ENCODE measurements at regions not wholly inside any gene's neighbourhood (a gene's known extent, or its start where the extent isn't known, plus 50 kb on each side); places are given as distances from the start of the nearest gene placed in this dataset.
A peak's percentile ranks its signal among the peaks of the same experiment; 100 is the strongest.

DNA sequence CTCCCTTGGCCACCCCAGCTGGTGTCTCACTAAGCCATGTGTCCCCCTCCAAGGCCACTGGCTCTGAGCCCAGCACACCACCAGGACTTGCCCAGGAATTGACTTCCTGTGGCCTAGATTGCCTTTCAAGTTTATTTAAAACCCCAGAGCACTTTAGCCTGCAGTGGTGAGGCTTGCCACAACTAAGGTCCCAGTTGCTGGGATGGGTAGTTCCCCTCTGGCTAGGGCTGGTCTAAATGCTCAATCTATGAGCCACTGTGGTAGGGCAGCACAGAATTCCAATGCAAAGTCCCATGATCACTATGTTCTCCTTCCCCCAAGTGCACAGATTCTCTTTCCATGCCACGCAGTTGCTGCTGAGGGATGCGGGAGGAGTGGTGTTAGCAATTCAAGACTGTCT is 61.1 kb upstream of the HCCS start:
- Histone ChIP-seq H3K27me3 (ENCODE audit: insufficient read depth, poor library complexity, severe bottlenecking) (no peaks in the 10 kb centered on the region), H3K27ac (ENCODE audit: poor library complexity, severe bottlenecking) (no peak overlapping the region), H3K4me1 (ENCODE audit: insufficient read depth, poor library complexity, severe bottlenecking) (no peaks in the 10 kb centered on the region), H3K9me3 (ENCODE audit: severe bottlenecking) (no peaks in the 10 kb centered on the region), H3K36me3 (ENCODE audit: low read depth) (no peaks in the 10 kb centered on the region), H3K4me3 (ENCODE audit: severe bottlenecking) (no peak overlapping the region)
- no peak for TF ChIP-seq CTCF (IDR thresholded peaks at IDR 0.05; ENCODE audit: poor library complexity, severe bottlenecking)
- no peak for ATAC-seq (ENCODE audit: low read depth)
- no peak for DNase-seq (ENCODE audit: low spot score)

- Histone ChIP-seq H3K4me3 (ENCODE audit: severe bottlenecking) (no peak overlapping the region), H3K27me3 (ENCODE audit: insufficient read depth, poor library complexity, severe bottlenecking) (no peaks in the 10 kb centered on the region), H3K9me3 (ENCODE audit: severe bottlenecking) (no peaks in the 10 kb centered on the region), H3K36me3 (ENCODE audit: low read depth) (no peaks in the 10 kb centered on the region), H3K4me1 (ENCODE audit: insufficient read depth, poor library complexity, severe bottlenecking) (no peaks in the 10 kb centered on the region), H3K27ac (ENCODE audit: poor library complexity, severe bottlenecking) (no peak overlapping the region)
- TF ChIP-seq CTCF (IDR thresholded peaks at IDR 0.05; ENCODE audit: poor library complexity, severe bottlenecking), result no peak
- DNase-seq (ENCODE audit: low spot score) (no peak), ATAC-seq (ENCODE audit: low read depth) (no peak)
These were observed 57.8 kb upstream of the HCCS start for GRCh38 chrX:11053351-11053750.

DNA sequence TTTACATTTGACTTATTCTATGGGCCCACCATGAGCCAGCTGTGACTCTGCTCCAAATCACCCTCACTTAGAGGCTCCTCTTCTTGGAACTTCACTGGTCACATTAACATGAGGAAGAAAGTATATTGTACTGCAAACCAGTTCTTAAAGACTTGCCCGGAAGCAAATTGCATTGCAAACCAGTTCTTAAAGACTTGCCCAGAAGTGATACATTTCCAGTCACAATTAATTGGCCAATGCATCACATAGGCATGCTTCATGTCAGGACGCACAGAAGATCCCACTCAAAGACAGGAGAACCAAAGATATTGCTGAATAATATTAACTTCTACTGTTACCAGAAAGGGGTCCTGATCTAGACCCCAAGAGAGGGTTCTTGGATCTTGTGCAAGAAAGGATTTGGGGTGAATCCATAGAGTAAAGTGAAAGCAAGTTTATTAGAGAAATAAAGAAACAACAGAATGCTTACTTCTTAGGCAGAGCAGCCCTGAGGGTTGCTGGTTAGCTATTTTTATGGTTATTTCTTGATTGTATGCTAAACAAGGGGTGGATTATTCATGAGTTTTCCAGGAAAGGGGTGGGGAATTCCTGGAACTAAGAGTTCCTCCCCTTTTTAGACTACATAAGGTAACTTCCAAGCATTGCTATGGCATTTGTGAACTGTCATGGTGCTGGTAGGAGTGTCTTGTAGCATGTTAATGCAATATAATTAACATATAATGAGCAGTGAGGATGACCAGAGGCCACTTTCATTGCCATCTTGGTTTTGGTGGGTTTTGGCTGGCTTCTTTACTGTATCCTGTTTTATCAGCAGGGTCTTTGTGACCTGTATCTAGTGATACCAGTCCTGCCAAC is 54.6 kb upstream of the HCCS start:
- ATAC-seq (ENCODE audit: low read depth) (no peak), DNase-seq (ENCODE audit: low spot score) (no peak)
- peaks cover 13% of the 10 kb centered on the region for H3K4me1 ChIP-seq (ENCODE audit: insufficient read depth, poor library complexity, severe bottlenecking)
- H3K9me3 ChIP-seq (ENCODE audit: severe bottlenecking), result no peaks in the 10 kb centered on the region
- no peaks in the 10 kb centered on the region for H3K27me3 ChIP-seq (ENCODE audit: insufficient read depth, poor library complexity, severe bottlenecking)
- no peak overlapping the region for H3K4me3 ChIP-seq (ENCODE audit: severe bottlenecking)
- no peak for TF ChIP-seq CTCF (IDR thresholded peaks at IDR 0.05; ENCODE audit: poor library complexity, severe bottlenecking)
- H3K36me3 ChIP-seq (ENCODE audit: low read depth), result no peaks in the 10 kb centered on the region
- no peak overlapping the region for H3K27ac ChIP-seq (ENCODE audit: poor library complexity, severe bottlenecking)

- Histone ChIP-seq H3K4me3 (ENCODE audit: severe bottlenecking) (no peak overlapping the region), H3K4me1 (ENCODE audit: insufficient read depth, poor library complexity, severe bottlenecking) (peaks cover 21% of the 10 kb centered on the region), H3K36me3 (ENCODE audit: low read depth) (no peaks in the 10 kb centered on the region), H3K27me3 (ENCODE audit: insufficient read depth, poor library complexity, severe bottlenecking) (no peaks in the 10 kb centered on the region), H3K9me3 (ENCODE audit: severe bottlenecking) (no peaks in the 10 kb centered on the region), H3K27ac (ENCODE audit: poor library complexity, severe bottlenecking) (peak overlapping the region; percentile 33)
- TF ChIP-seq CTCF (IDR thresholded peaks at IDR 0.05; ENCODE audit: poor library complexity, severe bottlenecking), result no peak
- ATAC-seq (ENCODE audit: low read depth) (peak; percentile 92), DNase-seq (ENCODE audit: low spot score) (no peak)
These were observed 51.2 kb upstream of the HCCS start for GRCh38 chrX:11059933-11060332.
